DOHH2 (cell line): ENCODE measurements at regions not wholly inside any gene's neighbourhood (a gene's known extent, or its start where the extent isn't known, plus 50 kb on each side); places are given as distances from the start of the nearest gene placed in this dataset.

Experiments
- H3F3A ChIP-seq: fragments of 200-600 bp; sonication (generic), shearing (Covaris generic); 2 replicates; pipeline ENCODE4 v1.6.0; 2016; ENCODE audit warnings: antibody characterized with exemption, mild to moderate bottlenecking; ENCODE audit not compliant: control insufficient read depth, insufficient read depth
- H3K27ac ChIP-seq: fragments of 200-600 bp; sonication (generic); 2 replicates; pipeline ENCODE4 v1.5.1; 2014; ENCODE audit warnings: low read depth, mild to moderate bottlenecking, low read length, moderate library complexity
- H3K27me3 ChIP-seq: fragments of 200-600 bp; sonication (generic); 2 replicates; pipeline ENCODE4 v1.6.1; 2014; ENCODE audit warnings: mild to moderate bottlenecking, low read length, mixed read lengths; ENCODE audit not compliant: control insufficient read depth
- H3K36me3 ChIP-seq: fragments of 200-600 bp; sonication (generic); 2 replicates; pipeline ENCODE4 v1.6.1; 2014; ENCODE audit warnings: mild to moderate bottlenecking, low read length, moderate library complexity, mixed read lengths; ENCODE audit not compliant: control insufficient read depth
- H3K4me1 ChIP-seq: fragments of 200-600 bp; sonication (generic); 2 replicates; pipeline ENCODE4 v1.6.1; 2014; ENCODE audit warnings: mild to moderate bottlenecking, low read length, mixed read lengths; ENCODE audit not compliant: control insufficient read depth
- H3K4me2 ChIP-seq: fragments of 200-600 bp; sonication (generic); 2 replicates; pipeline ENCODE4 v1.6.0; 2014; ENCODE audit warnings: mild to moderate bottlenecking, low read length, moderate library complexity
- H3K4me3 ChIP-seq: fragments of 200-600 bp; sonication (generic); 2 replicates; pipeline ENCODE4 v1.5.1; 2014; ENCODE audit warnings: mild to moderate bottlenecking, low read length, mixed read lengths
- H3K79me2 ChIP-seq: fragments of 200-600 bp; sonication (generic); 2 replicates; pipeline ENCODE4 v1.6.1; 2014; ENCODE audit warnings: mild to moderate bottlenecking, low read length, mixed read lengths; ENCODE audit not compliant: control insufficient read depth
- H3K9me2 ChIP-seq: fragments of 200-600 bp; sonication (generic); replicated peaks from 2 replicates; pipeline ENCODE4 v1.6.1; 2014; ENCODE audit warnings: mild to moderate bottlenecking, low read length, mixed read lengths; ENCODE audit not compliant: control insufficient read depth
- H3K9me3 ChIP-seq: fragments of 200-600 bp; sonication (generic); 2 replicates; pipeline ENCODE4 v1.6.1; 2014; ENCODE audit warnings: antibody characterized with exemption, low read length, mixed read lengths; ENCODE audit not compliant: control insufficient read depth, insufficient read depth
- H4K20me1 ChIP-seq: fragments of 200-600 bp; sonication (generic); 2 replicates; pipeline ENCODE4 v1.6.0; 2014; ENCODE audit warnings: low read depth, mild to moderate bottlenecking, antibody characterized with exemption, low read length, moderate library complexity; ENCODE audit not compliant: control insufficient read depth, insufficient read depth
- CTCF ChIP-seq: fragments of 200-600 bp; sonication (generic); IDR thresholded peaks from one replicate; pipeline ENCODE4 v1.5.1; 2014; ENCODE audit warnings: antibody characterized with exemption, mild to moderate bottlenecking, low read depth, low read length; ENCODE audit not compliant: poor library complexity, severe bottlenecking
- EZH2phosphoT487 ChIP-seq: fragments of 200-600 bp; sonication (generic); IDR thresholded peaks from 2 replicates; pipeline ENCODE4 v1.6.1; 2017; ENCODE audit warnings: borderline replicate concordance, mild to moderate bottlenecking, antibody characterized with exemption, low read length, moderate library complexity, mixed read lengths

- H3K27me3 ChIP-seq, result no peaks in the 10 kb centered on the region
- no peak overlapping the region for H3K4me2 ChIP-seq
- H3K4me3 ChIP-seq, result no peak overlapping the region
Measured at GRCh38 chr11:70672991-70673653, 274.8 kb downstream of the CTTN start.

GRCh38 chr11:70674605-70675004 is 276.3 kb downstream of the CTTN start:
- no peaks in the 10 kb centered on the region for H3K9me2 ChIP-seq
- no peak overlapping the region for H3K4me3 ChIP-seq
- no peaks in the 10 kb centered on the region for H3K4me1 ChIP-seq
- H3K27ac ChIP-seq, result no peak overlapping the region
- H4K20me1 ChIP-seq, result no peaks in the 10 kb centered on the region; the same call in 1 of the 2 replicates
- no peak overlapping the region for H3K4me2 ChIP-seq
- no peaks in the 10 kb centered on the region for H3K36me3 ChIP-seq
- no peaks in the 10 kb centered on the region for H3K79me2 ChIP-seq
- H3F3A ChIP-seq, result no peaks in the 10 kb centered on the region
- no peaks in the 10 kb centered on the region for H3K9me3 ChIP-seq
- no peaks in the 10 kb centered on the region for H3K27me3 ChIP-seq
- TF ChIP-seq EZH2phosphoT487 (no peak), CTCF (no peak)

More at GRCh38 chr11:70672991-70673653, 274.8 kb downstream of the CTTN start:
- TF ChIP-seq EZH2phosphoT487 (no peak), CTCF (no peak)
- no peaks in the 10 kb centered on the region for H3K9me3 ChIP-seq
- H3K4me1 ChIP-seq, result no peaks in the 10 kb centered on the region
- no peaks in the 10 kb centered on the region for H3F3A ChIP-seq
- no peak overlapping the region for H3K27ac ChIP-seq
- no peaks in the 10 kb centered on the region for H3K9me2 ChIP-seq
- H4K20me1 ChIP-seq, result no peaks in the 10 kb centered on the region; the same call in 1 of the 2 replicates
- H3K79me2 ChIP-seq, result no peaks in the 10 kb centered on the region
- H3K36me3 ChIP-seq, result no peaks in the 10 kb centered on the region

GRCh38 chr11:70675697-70676374 is 277.5 kb downstream of the CTTN start:
- TF ChIP-seq CTCF (no peak), EZH2phosphoT487 (no peak)
- no peaks in the 10 kb centered on the region; the same call in 1 of the 2 replicates for H4K20me1 ChIP-seq
- H3K27me3 ChIP-seq, result no peaks in the 10 kb centered on the region
- no peaks in the 10 kb centered on the region for H3K36me3 ChIP-seq
- H3K79me2 ChIP-seq, result no peaks in the 10 kb centered on the region
- no peaks in the 10 kb centered on the region for H3K9me2 ChIP-seq
- H3K4me3 ChIP-seq, result no peak overlapping the region
- no peaks in the 10 kb centered on the region for H3F3A ChIP-seq
- H3K4me2 ChIP-seq, result no peak overlapping the region
- no peaks in the 10 kb centered on the region for H3K4me1 ChIP-seq
- no peaks in the 10 kb centered on the region for H3K9me3 ChIP-seq
- H3K27ac ChIP-seq, result no peak overlapping the region
